ENCODE measurements at regions not wholly inside any gene's neighbourhood (a gene's known extent, or its start where the extent isn't known, plus 50 kb on each side); places are given as distances from the start of the nearest gene placed in this dataset.

DNA sequence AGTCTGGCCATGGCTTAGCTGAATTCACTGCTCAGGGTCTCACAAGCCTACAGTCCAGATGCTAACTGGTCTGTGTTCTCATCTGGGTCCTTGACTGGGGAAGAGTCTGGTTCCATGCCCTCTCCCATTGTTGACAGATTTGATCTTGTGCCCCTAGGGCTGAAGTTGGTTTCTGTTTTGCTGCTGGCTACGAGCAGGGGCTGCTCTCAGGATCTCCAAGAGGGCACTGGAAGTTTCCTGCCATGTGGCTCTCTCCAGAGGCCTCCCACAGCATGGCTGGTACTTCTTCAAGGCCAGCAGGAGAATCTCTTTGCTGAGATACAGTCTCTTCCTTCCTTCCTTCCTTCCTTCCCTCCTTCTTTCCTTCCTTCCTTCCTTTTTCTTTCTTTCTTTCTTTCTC lies 78.1 kb downstream of the SPP2 start:
- TF ChIP-seq CTCF (optimal IDR thresholded peaks at IDR 0.05 in 1 of 3, IDR thresholded peaks at IDR 0.05 in 1 of 3, conservative IDR thresholded peaks at IDR 0.05 in 1 of 3; ENCODE audit: extremely low read depth in 1 of 3, insufficient read depth in 2 of 3, low read length in 3 of 3) (no peak), EZH2 (IDR thresholded peaks at IDR 0.05; ENCODE audit: low read length) (no peak)
- Histone ChIP-seq H3K9me3 (ENCODE audit: control insufficient read depth, low read depth, low read length) (no peaks in the 10 kb centered on the region), H3K36me3 (ENCODE audit: control insufficient read depth in 2 of 2, extremely low read depth in 1 of 2, insufficient read depth in 2 of 2, low read length in 2 of 2) (no peaks in the 10 kb centered on the region), H3K4me3 (ENCODE audit: control insufficient read depth in 2 of 3, extremely low read depth in 1 of 3, insufficient read depth in 2 of 3, low read depth in 1 of 3, low read length in 3 of 3) (no peak overlapping the region), H3K9ac (ENCODE audit: control insufficient read depth, extremely low read depth, insufficient read depth, low read length) (no peak overlapping the region), H3K4me1 (ENCODE audit: control insufficient read depth, extremely low read depth, insufficient read depth, low read length) (peaks cover 22% of the 10 kb centered on the region), H3K9me1 (ENCODE audit: control insufficient read depth, extremely low read depth, insufficient read depth, low read length) (no peaks in the 10 kb centered on the region), H3K27ac (ENCODE audit: control insufficient read depth, insufficient read depth, low read length) (no peak overlapping the region), H3K27me3 (ENCODE audit: control insufficient read depth, extremely low read depth, insufficient read depth, low read length) (no peaks in the 10 kb centered on the region), H4K20me1 (ENCODE audit: control insufficient read depth, extremely low read depth, insufficient read depth, low read length) (no peaks in the 10 kb centered on the region), H2AFZ (ENCODE audit: control insufficient read depth, low read length) (no peak overlapping the region), H3K4me2 (ENCODE audit: control insufficient read depth, extremely low read depth, insufficient read depth, low read depth, low read length) (no peak overlapping the region), H3K79me2 (ENCODE audit: control insufficient read depth, insufficient read depth, low read length) (no peaks in the 10 kb centered on the region)
- DNase-seq (ENCODE audit: low read depth, low spot score) (no peak), FAIRE-seq (no peak)
- dilution Hi-C loops (cut with MboI; ENCODE audit: extremely low pct_ligation_motif_present, low sequenced_read_pairs) = no loop called here

All from keratinocyte (primary cell).